H9 (cell line): ENCODE measurements at regions not wholly inside any gene's neighbourhood (a gene's known extent, or its start where the extent isn't known, plus 50 kb on each side); places are given as distances from the start of the nearest gene placed in this dataset.

Experiments
- DNase-seq: peaks from one replicate; pipeline ENCODE4 v3.0.0-alpha.2; 2017
- H2AFZ ChIP-seq: one replicate; pipeline ENCODE4 v1.6.1; 2013; ENCODE audit warnings: mild to moderate bottlenecking, low read length, control low read depth, moderate library complexity
- H2AK5ac ChIP-seq: 2 replicates; pipeline ENCODE4 v1.6.1; 2013; ENCODE audit warnings: low read length, control low read depth, mixed read lengths; ENCODE audit not compliant: insufficient read length
- H2BK120ac ChIP-seq: one replicate; pipeline ENCODE4 v1.6.1; 2013; ENCODE audit warnings: low read depth, mild to moderate bottlenecking, low read length, control low read depth, inconsistent platforms; ENCODE audit not compliant: poor library complexity, severe bottlenecking
- H2BK12ac ChIP-seq: 2 replicates; pipeline ENCODE4 v1.6.1; 2013; ENCODE audit warnings: low read length, control low read depth, mixed read lengths, low read depth; ENCODE audit not compliant: insufficient read length
- H2BK15ac ChIP-seq: 2 replicates; pipeline ENCODE4 v1.6.1; 2013; ENCODE audit warnings: low read depth, low read length, control low read depth
- H2BK20ac ChIP-seq: one replicate; pipeline ENCODE4 v1.6.1; 2013; ENCODE audit warnings: low read depth, mild to moderate bottlenecking, low read length, control low read depth, inconsistent platforms; ENCODE audit not compliant: poor library complexity, severe bottlenecking
- H2BK5ac ChIP-seq: 2 replicates; pipeline ENCODE4 v1.6.1; 2013; ENCODE audit warnings: low read length, control low read depth, mixed read lengths; ENCODE audit not compliant: insufficient read length
- H3K14ac ChIP-seq: 2 replicates; pipeline ENCODE4 v1.6.1; 2013; ENCODE audit warnings: low read length, control low read depth; ENCODE audit not compliant: insufficient read depth
- H3K18ac ChIP-seq: 2 replicates; pipeline ENCODE4 v1.6.1; 2013; ENCODE audit warnings: low read depth, mild to moderate bottlenecking, mixed read lengths, low read length, control low read depth; ENCODE audit not compliant: insufficient read length
- H3K23ac ChIP-seq: 2 replicates; pipeline ENCODE4 v1.6.1; 2013; ENCODE audit warnings: low read length, control low read depth, mixed read lengths, low read depth; ENCODE audit not compliant: insufficient read length
- H3K23me2 ChIP-seq: 2 replicates; pipeline ENCODE4 v1.6.1; 2013; ENCODE audit warnings: low read depth, mild to moderate bottlenecking, mixed read lengths, low read length, control low read depth; ENCODE audit not compliant: insufficient read length, poor library complexity, severe bottlenecking
- H3K27ac ChIP-seq: 2 replicates; pipeline ENCODE4 v1.5.1; 2013; ENCODE audit warnings: low read length, control low read depth, mixed read lengths, low read depth; ENCODE audit not compliant: insufficient read length
- H3K27me3 ChIP-seq: 2 replicates; pipeline ENCODE4 v1.6.1; 2013; ENCODE audit warnings: low read length, control low read depth, inconsistent platforms; ENCODE audit not compliant: insufficient read depth
- H3K4ac ChIP-seq: 2 replicates; pipeline ENCODE4 v1.6.1; 2013; ENCODE audit warnings: low read depth, mild to moderate bottlenecking, control low read depth, inconsistent platforms, low read length, moderate library complexity
- H3K4me1 ChIP-seq: 2 replicates; pipeline ENCODE4 v1.6.1; 2013; ENCODE audit warnings: low read length, control low read depth, inconsistent platforms; ENCODE audit not compliant: insufficient read depth
- H3K4me2 ChIP-seq: 2 replicates; pipeline ENCODE4 v1.6.1; 2013; ENCODE audit warnings: low read length, control low read depth, mixed read lengths; ENCODE audit not compliant: insufficient read length, insufficient read depth
- H3K56ac ChIP-seq: 2 replicates; pipeline ENCODE4 v1.6.1; 2013; ENCODE audit warnings: low read depth, mild to moderate bottlenecking, mixed read lengths, low read length, control low read depth; ENCODE audit not compliant: insufficient read length
- H3K79me1 ChIP-seq: 2 replicates; pipeline ENCODE4 v1.6.1; 2013; ENCODE audit warnings: low read depth, mild to moderate bottlenecking, moderate library complexity, low read length, control low read depth, inconsistent platforms; ENCODE audit not compliant: insufficient read depth, poor library complexity, severe bottlenecking
- H3K79me2 ChIP-seq: 2 replicates; pipeline ENCODE4 v1.6.1; 2013; ENCODE audit warnings: low read length, control low read depth, inconsistent platforms; ENCODE audit not compliant: insufficient read depth
- H3K9ac ChIP-seq: 2 replicates; pipeline ENCODE4 v1.6.1; 2013; ENCODE audit warnings: low read length, control low read depth, mixed read lengths; ENCODE audit not compliant: insufficient read length; ENCODE audit errors: extremely low read depth
- H3K9me3 ChIP-seq: one replicate; pipeline ENCODE4 v1.6.1; 2013; ENCODE audit warnings: low read depth, low read length, inconsistent platforms; ENCODE audit not compliant: control insufficient read depth
- H3T11ph ChIP-seq: one replicate; pipeline ENCODE4 v1.6.1; 2013; ENCODE audit warnings: mild to moderate bottlenecking, low read length, control low read depth, inconsistent platforms
- H4K20me1 ChIP-seq: one replicate; pipeline ENCODE4 v1.6.1; 2013; ENCODE audit not compliant: control insufficient read depth, insufficient read length, insufficient read depth
- H4K5ac ChIP-seq: 2 replicates; pipeline ENCODE4 v1.6.1; 2013; ENCODE audit warnings: low read depth, mild to moderate bottlenecking, mixed read lengths, low read length, control low read depth; ENCODE audit not compliant: insufficient read length
- H4K8ac ChIP-seq: replicated peaks from 2 replicates; pipeline ENCODE4 v1.6.1; 2013; ENCODE audit warnings: low read length, control low read depth, mixed read lengths, low read depth; ENCODE audit not compliant: insufficient read length
- H4K91ac ChIP-seq: 2 replicates; pipeline ENCODE4 v1.6.1; 2013; ENCODE audit warnings: low read depth, mild to moderate bottlenecking, moderate library complexity, mixed read lengths, low read length, control low read depth; ENCODE audit not compliant: insufficient read length
- H3K27ac Mint-ChIP-seq, 3 experiments: 2 replicates in 2 of 3; 3 replicates in 1 of 3; pipeline ENCODE4 v1.8.0; 2020 to 2021; ENCODE audit warnings: mixed read lengths in 3 of 3, mild to moderate bottlenecking in 1 of 3, moderate library complexity in 1 of 3
- H3K27me3 Mint-ChIP-seq: 2 replicates; pipeline ENCODE4 v1.8.0; 2021; ENCODE audit warnings: low read depth, mild to moderate bottlenecking, moderate library complexity, mixed read lengths
- H3K36me3 Mint-ChIP-seq, 3 experiments: 2 replicates in 2 of 3; 3 replicates in 1 of 3; pipeline ENCODE4 v1.8.0; 2020 to 2021; ENCODE audit warnings: low read depth in 3 of 3, mixed read lengths in 3 of 3; ENCODE audit not compliant: insufficient read depth in 1 of 3
- H3K4me1 Mint-ChIP-seq, 2 experiments: 2 replicates each; pipeline ENCODE4 v1.8.0; 2020; ENCODE audit warnings: mixed read lengths in 2 of 2
- H3K4me3 Mint-ChIP-seq, 2 experiments: 2 replicates in 1 of 2; 3 replicates in 1 of 2; pipeline ENCODE4 v1.8.0; 2020 to 2021; ENCODE audit warnings: mild to moderate bottlenecking in 2 of 2, mixed read lengths in 2 of 2, moderate library complexity in 1 of 2
- H3K9me3 Mint-ChIP-seq, 2 experiments: 2 replicates in 1 of 2; 3 replicates in 1 of 2; pipeline ENCODE4 v1.8.0; 2020; ENCODE audit warnings: mild to moderate bottlenecking in 2 of 2, mixed read lengths in 2 of 2, moderate library complexity in 1 of 2
- WGBS: extraction: QIAGEN DNeasy Blood & Tissue Kit; methylation state at CpG from one replicate; pipeline ENCODE4 v1.1.7; 2013; ENCODE audit warnings: missing lambda C conversion rate, low lambda C conversion rate, mixed read lengths; ENCODE audit not compliant: insufficient read length; ENCODE audit errors: extremely low coverage; 5-methylcytosine and 5-hydroxymethylcytosine counted together
- TF ChIP-seq, protein P1 (sequence below): fragments of 200-600 bp; sonication (generic); conservative IDR thresholded peaks from 3 replicates; pipeline ENCODE4 v1.8.0; 2021; ENCODE audit warnings: antibody characterized with exemption, mild to moderate bottlenecking

DNA sequence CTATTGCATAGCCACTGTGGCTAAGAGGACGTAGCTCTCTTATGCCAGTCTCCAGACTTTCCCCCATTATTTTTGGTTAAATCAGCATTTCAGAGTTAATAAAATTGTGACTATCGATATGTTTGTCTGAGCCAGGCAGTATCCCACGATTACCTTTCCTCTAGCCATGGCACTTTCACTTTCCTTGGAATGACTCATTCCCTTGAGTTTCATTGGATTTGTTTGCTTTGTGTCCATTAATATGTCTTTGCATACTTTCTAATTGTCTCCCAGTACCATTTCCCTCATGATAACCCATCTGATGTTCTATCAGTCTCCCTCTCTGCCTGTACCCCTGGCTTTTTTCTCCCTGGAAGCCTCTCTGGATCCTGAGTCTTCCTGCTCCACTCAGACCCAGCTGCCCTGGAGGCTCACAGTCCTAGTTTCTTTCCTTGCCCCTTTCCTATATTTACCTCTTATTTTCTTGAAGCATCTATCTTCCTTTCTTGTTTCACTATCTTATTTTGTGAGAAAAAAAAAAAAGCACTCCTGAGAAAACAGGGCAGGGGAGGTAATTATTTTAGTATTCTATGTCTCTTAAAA is 126.1 kb downstream of the MTX2 start:
- Histone ChIP-seq H3K79me1 (no peaks in the 10 kb centered on the region), H3K27me3 (no peaks in the 10 kb centered on the region), H4K8ac (no peak overlapping the region), H3K4ac (no peak overlapping the region), H3K14ac (no peak overlapping the region), H2BK5ac (no peak overlapping the region), H3K9me3 (no peaks in the 10 kb centered on the region), H3T11ph (no peak overlapping the region), H3K27ac (no peak overlapping the region), H4K91ac (no peak overlapping the region), H3K79me2 (no peaks in the 10 kb centered on the region), H3K23ac (no peak overlapping the region), H3K18ac (no peak overlapping the region), H3K4me1 (no peaks in the 10 kb centered on the region; the same call in 1 of the 2 replicates), H3K9ac (no peak overlapping the region), H4K5ac (no peak overlapping the region), H2BK120ac (no peak overlapping the region), H3K4me2 (no peak overlapping the region), H3K56ac (no peak overlapping the region), H4K20me1 (no peaks in the 10 kb centered on the region), H3K23me2 (no peaks in the 10 kb centered on the region), H2BK20ac (no peak overlapping the region), H2BK15ac (no peak overlapping the region), H2BK12ac (no peak overlapping the region), H2AK5ac (no peak overlapping the region), H2AFZ (no peak overlapping the region)
- H3K4me3 Mint-ChIP-seq = no peak overlapping the region
- no CpG with 5 or more reads among the region's 3 CpGs for WGBS
- no peaks in the 10 kb centered on the region for H3K9me3 Mint-ChIP-seq
- peaks cover 8% of the 10 kb centered on the region in 2 experiments for H3K4me1 Mint-ChIP-seq
- DNase-seq = no peak
- TF ChIP-seq, protein P1, sequence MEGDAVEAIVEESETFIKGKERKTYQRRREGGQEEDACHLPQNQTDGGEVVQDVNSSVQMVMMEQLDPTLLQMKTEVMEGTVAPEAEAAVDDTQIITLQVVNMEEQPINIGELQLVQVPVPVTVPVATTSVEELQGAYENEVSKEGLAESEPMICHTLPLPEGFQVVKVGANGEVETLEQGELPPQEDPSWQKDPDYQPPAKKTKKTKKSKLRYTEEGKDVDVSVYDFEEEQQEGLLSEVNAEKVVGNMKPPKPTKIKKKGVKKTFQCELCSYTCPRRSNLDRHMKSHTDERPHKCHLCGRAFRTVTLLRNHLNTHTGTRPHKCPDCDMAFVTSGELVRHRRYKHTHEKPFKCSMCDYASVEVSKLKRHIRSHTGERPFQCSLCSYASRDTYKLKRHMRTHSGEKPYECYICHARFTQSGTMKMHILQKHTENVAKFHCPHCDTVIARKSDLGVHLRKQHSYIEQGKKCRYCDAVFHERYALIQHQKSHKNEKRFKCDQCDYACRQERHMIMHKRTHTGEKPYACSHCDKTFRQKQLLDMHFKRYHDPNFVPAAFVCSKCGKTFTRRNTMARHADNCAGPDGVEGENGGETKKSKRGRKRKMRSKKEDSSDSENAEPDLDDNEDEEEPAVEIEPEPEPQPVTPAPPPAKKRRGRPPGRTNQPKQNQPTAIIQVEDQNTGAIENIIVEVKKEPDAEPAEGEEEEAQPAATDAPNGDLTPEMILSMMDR = no peak
- no peaks in the 10 kb centered on the region; the same call in 1 of the 2 replicates for H3K27me3 Mint-ChIP-seq
- H3K36me3 Mint-ChIP-seq = no peaks in the 10 kb centered on the region
- no peak overlapping the region for H3K27ac Mint-ChIP-seq
